ENCODE measurements at regions not wholly inside any gene's neighbourhood (a gene's known extent, or its start where the extent isn't known, plus 50 kb on each side); places are given as distances from the start of the nearest gene placed in this dataset.

- Histone ChIP-seq H3K9me3 (no peaks in the 10 kb centered on the region), H3K27ac (ENCODE audit: low read length) (no peak overlapping the region), H3K4me1 (ENCODE audit: control insufficient read depth in 1 of 2, extremely low read depth in 1 of 2, insufficient read depth in 2 of 2, low read length in 2 of 2) (no peaks in the 10 kb centered on the region), H3K4me3 (ENCODE audit: control insufficient read depth in 1 of 2, extremely low read depth in 1 of 2, low read length in 1 of 2) (no peak overlapping the region), H3K36me3 (ENCODE audit: control insufficient read depth in 2 of 2, extremely low read depth in 1 of 2, insufficient read depth in 1 of 2, low read length in 1 of 2) (no peaks in the 10 kb centered on the region), H3K27me3 (replicated peaks in 1 of 2; ENCODE audit: control insufficient read depth in 2 of 2, extremely low read depth in 1 of 2, insufficient read depth in 2 of 2, low read length in 1 of 2) (no peaks in the 10 kb centered on the region)
- ATAC-seq (replicated peaks in 1 of 4) (no peak), DNase-seq (no peak)
- no peaks in the 10 kb centered on the region for H3K36me3 Mint-ChIP-seq
- H3K27ac Mint-ChIP-seq = no peak overlapping the region
- peaks cover 12 to 33% (median 15%) of the 10 kb centered on the region in 3 donors for H3K9me3 Mint-ChIP-seq
- H3K27me3 Mint-ChIP-seq = no peaks in the 10 kb centered on the region
- no peaks in the 10 kb centered on the region for H3K4me1 Mint-ChIP-seq
- WGBS (ENCODE audit: insufficient coverage) = no CpG with 5 or more reads among the region's 2 CpGs
- ChIA-PET POLR2A (interaction anchor here in 1 of 2 donors (0.6 kb wide), 1 partner anchor 14 kb away, joined by 3 read pairs; no protein-coding TSS in a partner anchor), CTCF (no interaction called here)
- H3K4me3 Mint-ChIP-seq = no peak overlapping the region
Measured at GRCh38 chr11:29018631-29019030, 910.4 kb downstream of the METTL15 start.

DNA sequence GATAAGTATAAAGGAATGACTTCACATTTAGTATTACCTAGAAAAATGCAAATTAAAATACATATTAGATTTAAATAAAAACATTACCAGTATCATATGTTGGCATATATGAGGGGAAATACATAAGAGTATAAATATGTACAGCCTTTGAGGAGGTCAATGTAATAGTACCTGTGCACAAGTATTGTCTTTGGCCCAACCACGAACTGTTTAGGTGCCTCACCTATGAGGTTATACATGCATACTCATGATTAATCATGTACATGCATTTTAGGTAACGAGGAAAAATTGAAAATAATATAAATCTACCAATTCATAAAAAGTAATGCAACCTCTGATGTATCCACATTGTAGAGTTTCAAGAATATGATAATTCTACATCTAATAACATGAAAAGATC lies 909.8 kb downstream of the METTL15 start:
- no peaks in the 10 kb centered on the region for H3K27me3 Mint-ChIP-seq
- no peak overlapping the region for H3K27ac Mint-ChIP-seq
- no CpG with 5 or more reads among the region's 2 CpGs for WGBS (ENCODE audit: insufficient coverage)
- POLR2A ChIA-PET = no interaction called here
- H3K36me3 Mint-ChIP-seq = no peaks in the 10 kb centered on the region
- no peaks in the 10 kb centered on the region for H3K4me1 ChIP-seq (ENCODE audit: control insufficient read depth in 1 of 2, extremely low read depth in 1 of 2, insufficient read depth in 2 of 2, low read length in 2 of 2)
- CTCF ChIA-PET = no interaction called here
- peaks cover 10 to 29% (median 15%) of the 10 kb centered on the region in 3 donors for H3K9me3 Mint-ChIP-seq
- DNase-seq (no peak), ATAC-seq (replicated peaks in 1 of 4) (no peak)
- no peaks in the 10 kb centered on the region for H3K4me1 Mint-ChIP-seq
- no peak overlapping the region for H3K27ac ChIP-seq (ENCODE audit: low read length)
- no peaks in the 10 kb centered on the region for H3K27me3 ChIP-seq (replicated peaks in 1 of 2; ENCODE audit: control insufficient read depth in 2 of 2, extremely low read depth in 1 of 2, insufficient read depth in 2 of 2, low read length in 1 of 2)
- H3K36me3 ChIP-seq (ENCODE audit: control insufficient read depth in 2 of 2, extremely low read depth in 1 of 2, insufficient read depth in 1 of 2, low read length in 1 of 2) = no peaks in the 10 kb centered on the region
- H3K4me3 Mint-ChIP-seq = no peak overlapping the region
- no peak overlapping the region for H3K4me3 ChIP-seq (ENCODE audit: control insufficient read depth in 1 of 2, extremely low read depth in 1 of 2, low read length in 1 of 2)
- no peaks in the 10 kb centered on the region for H3K9me3 ChIP-seq

DNA sequence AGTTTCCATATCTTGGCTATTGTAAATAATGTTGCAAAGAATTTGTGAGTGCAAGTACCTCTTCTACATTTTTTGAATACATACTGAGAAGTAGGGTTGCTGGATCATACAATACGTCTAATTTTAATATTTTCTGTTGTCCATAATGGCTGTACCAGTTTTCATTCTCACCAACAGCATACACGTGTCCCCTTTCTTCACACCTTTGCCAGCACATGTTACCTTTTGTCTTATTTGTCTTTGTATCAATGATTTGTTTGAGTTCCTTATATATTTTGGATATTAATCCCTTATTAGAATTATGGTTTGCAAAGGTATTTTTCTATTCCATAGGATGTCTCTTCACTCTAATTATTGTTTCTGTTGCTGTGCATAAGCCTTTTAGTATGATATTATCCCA lies 904.3 kb downstream of the METTL15 start:
- H3K27ac Mint-ChIP-seq = no peak overlapping the region
- Histone ChIP-seq H3K4me3 (ENCODE audit: control insufficient read depth in 1 of 2, extremely low read depth in 1 of 2, low read length in 1 of 2) (no peak overlapping the region), H3K27me3 (replicated peaks in 1 of 2; ENCODE audit: control insufficient read depth in 2 of 2, extremely low read depth in 1 of 2, insufficient read depth in 2 of 2, low read length in 1 of 2) (no peaks in the 10 kb centered on the region), H3K4me1 (ENCODE audit: control insufficient read depth in 1 of 2, extremely low read depth in 1 of 2, insufficient read depth in 2 of 2, low read length in 2 of 2) (no peaks in the 10 kb centered on the region), H3K27ac (ENCODE audit: low read length) (no peak overlapping the region), H3K9me3 (no peaks in the 10 kb centered on the region), H3K36me3 (ENCODE audit: control insufficient read depth in 2 of 2, extremely low read depth in 1 of 2, insufficient read depth in 1 of 2, low read length in 1 of 2) (no peaks in the 10 kb centered on the region)
- H3K36me3 Mint-ChIP-seq = no peaks in the 10 kb centered on the region
- ChIA-PET CTCF (no interaction called here), POLR2A (no interaction called here)
- no peaks in the 10 kb centered on the region for H3K27me3 Mint-ChIP-seq
- no peak overlapping the region for H3K4me3 Mint-ChIP-seq
- peaks cover 9 to 15% (median 14%) of the 10 kb centered on the region in 3 donors for H3K9me3 Mint-ChIP-seq
- ATAC-seq (replicated peaks in 1 of 4) (no peak), DNase-seq (no peak)
- no peaks in the 10 kb centered on the region for H3K4me1 Mint-ChIP-seq
- no CpG with 5 or more reads among the region's 2 CpGs for WGBS (ENCODE audit: insufficient coverage)

- ChIA-PET POLR2A (no interaction called here), CTCF (no interaction called here)
- no peak overlapping the region for H3K4me3 Mint-ChIP-seq
- no peaks in the 10 kb centered on the region for H3K4me1 Mint-ChIP-seq
- no peaks in the 10 kb centered on the region for H3K9me3 ChIP-seq
- no peak overlapping the region for H3K4me3 ChIP-seq (ENCODE audit: control insufficient read depth in 1 of 2, extremely low read depth in 1 of 2, low read length in 1 of 2)
- no peak overlapping the region for H3K27ac ChIP-seq (ENCODE audit: low read length)
- peaks cover 6 to 18% (median 13%) of the 10 kb centered on the region in 3 donors for H3K9me3 Mint-ChIP-seq
- no peak overlapping the region for H3K27ac Mint-ChIP-seq
- H3K36me3 Mint-ChIP-seq = no peaks in the 10 kb centered on the region
- DNase-seq = no peak
- no peak for ATAC-seq (replicated peaks in 1 of 4)
- H3K27me3 Mint-ChIP-seq = no peaks in the 10 kb centered on the region
- no peaks in the 10 kb centered on the region for H3K36me3 ChIP-seq (ENCODE audit: control insufficient read depth in 2 of 2, extremely low read depth in 1 of 2, insufficient read depth in 1 of 2, low read length in 1 of 2)
- H3K4me1 ChIP-seq (ENCODE audit: control insufficient read depth in 1 of 2, extremely low read depth in 1 of 2, insufficient read depth in 2 of 2, low read length in 2 of 2) = no peaks in the 10 kb centered on the region
- H3K27me3 ChIP-seq (replicated peaks in 1 of 2; ENCODE audit: control insufficient read depth in 2 of 2, extremely low read depth in 1 of 2, insufficient read depth in 2 of 2, low read length in 1 of 2) = no peaks in the 10 kb centered on the region
Measured at GRCh38 chr11:29009426-29009825, 901.2 kb downstream of the METTL15 start.

DNA sequence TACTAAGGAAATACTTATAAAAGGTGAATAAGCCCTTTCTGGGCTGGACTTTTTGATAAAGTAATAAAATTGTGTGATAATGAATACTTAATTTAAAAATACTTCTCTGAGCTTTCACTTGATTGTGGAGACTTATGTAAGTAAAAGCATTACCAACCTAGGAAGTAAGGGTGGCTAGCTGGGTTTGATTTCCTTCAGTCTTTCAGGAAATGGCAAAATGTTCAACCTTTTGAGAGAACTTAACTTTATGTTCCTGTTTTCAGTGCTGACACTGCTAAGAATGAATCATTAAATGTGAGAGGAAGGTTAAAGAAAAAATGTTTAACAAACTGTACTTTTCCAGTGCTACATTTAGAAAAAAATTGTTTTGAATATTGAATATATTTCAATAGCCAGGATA lies 900.3 kb downstream of the METTL15 start:
- Histone ChIP-seq H3K4me1 (ENCODE audit: control insufficient read depth in 1 of 2, extremely low read depth in 1 of 2, insufficient read depth in 2 of 2, low read length in 2 of 2) (no peaks in the 10 kb centered on the region), H3K27ac (ENCODE audit: low read length) (no peak overlapping the region), H3K27me3 (replicated peaks in 1 of 2; ENCODE audit: control insufficient read depth in 2 of 2, extremely low read depth in 1 of 2, insufficient read depth in 2 of 2, low read length in 1 of 2) (no peaks in the 10 kb centered on the region), H3K9me3 (no peaks in the 10 kb centered on the region), H3K36me3 (ENCODE audit: control insufficient read depth in 2 of 2, extremely low read depth in 1 of 2, insufficient read depth in 1 of 2, low read length in 1 of 2) (no peaks in the 10 kb centered on the region), H3K4me3 (ENCODE audit: control insufficient read depth in 1 of 2, extremely low read depth in 1 of 2, low read length in 1 of 2) (no peak overlapping the region)
- peaks cover 9 to 18% (median 13%) of the 10 kb centered on the region in 3 donors for H3K9me3 Mint-ChIP-seq
- no peaks in the 10 kb centered on the region for H3K27me3 Mint-ChIP-seq
- DNase-seq = no peak
- ChIA-PET CTCF (no interaction called here), POLR2A (no interaction called here)
- no peak for ATAC-seq (replicated peaks in 1 of 4)
- no peaks in the 10 kb centered on the region for H3K4me1 Mint-ChIP-seq
- no peak overlapping the region for H3K27ac Mint-ChIP-seq
- no peaks in the 10 kb centered on the region for H3K36me3 Mint-ChIP-seq
- no peak overlapping the region for H3K4me3 Mint-ChIP-seq

DNA sequence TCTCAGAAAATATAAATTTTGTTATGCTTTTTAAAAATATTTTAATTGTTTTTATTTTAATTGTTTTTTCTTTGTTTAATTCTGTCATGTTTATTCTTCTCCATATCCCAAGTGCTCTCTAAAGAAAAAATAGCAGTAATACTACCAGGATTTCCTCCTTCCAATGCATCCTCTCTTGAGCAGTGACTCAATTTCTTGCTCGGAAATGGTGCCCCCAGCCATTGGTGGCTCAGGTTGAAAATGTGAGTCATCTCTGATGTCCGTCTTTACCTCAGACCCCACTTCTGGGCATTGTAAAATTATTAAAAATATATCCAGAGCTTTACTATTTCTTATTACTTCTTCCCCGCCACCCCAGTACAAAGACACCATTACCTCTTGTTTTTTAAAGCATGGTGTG lies 898.5 kb downstream of the METTL15 start:
- DNase-seq = no peak
- H3K4me1 ChIP-seq (ENCODE audit: control insufficient read depth in 1 of 2, extremely low read depth in 1 of 2, insufficient read depth in 2 of 2, low read length in 2 of 2) = no peaks in the 10 kb centered on the region
- Mint-ChIP-seq H3K4me3 (no peak overlapping the region), H3K27me3 (no peaks in the 10 kb centered on the region), H3K27ac (no peak overlapping the region), H3K4me1 (no peaks in the 10 kb centered on the region), H3K36me3 (no peaks in the 10 kb centered on the region), H3K9me3 (peaks cover 4 to 18% (median 5%) of the 10 kb centered on the region in 3 donors)
- no peaks in the 10 kb centered on the region for H3K9me3 ChIP-seq
- H3K36me3 ChIP-seq (ENCODE audit: control insufficient read depth in 2 of 2, extremely low read depth in 1 of 2, insufficient read depth in 1 of 2, low read length in 1 of 2) = no peaks in the 10 kb centered on the region
- no peaks in the 10 kb centered on the region for H3K27me3 ChIP-seq (replicated peaks in 1 of 2; ENCODE audit: control insufficient read depth in 2 of 2, extremely low read depth in 1 of 2, insufficient read depth in 2 of 2, low read length in 1 of 2)
- ChIA-PET POLR2A (no interaction called here), CTCF (no interaction called here)
- no CpG with 5 or more reads among the region's 3 CpGs for WGBS (ENCODE audit: insufficient coverage)
- H3K4me3 ChIP-seq (ENCODE audit: control insufficient read depth in 1 of 2, extremely low read depth in 1 of 2, low read length in 1 of 2) = no peak overlapping the region
- ATAC-seq (replicated peaks in 1 of 4) = no peak
- H3K27ac ChIP-seq (ENCODE audit: low read length) = no peak overlapping the region

DNA sequence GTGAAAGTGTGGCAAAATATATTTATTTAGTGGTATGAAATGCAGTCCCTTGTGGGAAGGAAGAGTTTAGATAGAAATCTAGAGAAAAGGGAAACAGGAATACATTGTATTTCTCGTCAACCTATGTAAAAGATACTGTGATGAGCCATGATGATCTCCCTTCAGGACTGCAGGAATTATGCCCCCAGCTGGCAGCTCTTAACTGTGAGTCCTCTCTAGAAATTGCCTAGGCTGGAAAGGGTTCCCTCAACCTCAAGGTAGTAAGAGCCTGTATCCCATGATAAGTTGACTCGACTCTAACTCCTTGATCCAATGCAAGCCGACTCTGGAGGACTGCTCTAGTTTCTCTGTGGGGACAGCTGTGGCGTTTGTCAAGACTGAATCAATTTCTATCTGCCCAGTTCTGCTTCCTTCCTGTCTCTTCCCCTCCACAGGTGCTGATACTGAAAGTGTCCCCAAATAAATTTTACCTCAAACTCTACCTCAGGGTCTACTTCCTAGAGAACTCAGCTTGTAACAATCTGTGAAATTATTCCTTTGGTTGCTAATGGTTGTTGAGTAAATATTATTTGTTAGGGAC lies 897.3 kb downstream of the METTL15 start:
- Mint-ChIP-seq H3K27me3 (no peaks in the 10 kb centered on the region), H3K4me1 (no peaks in the 10 kb centered on the region), H3K27ac (no peak overlapping the region), H3K36me3 (no peaks in the 10 kb centered on the region), H3K4me3 (no peak overlapping the region), H3K9me3 (peaks cover 4 to 18% (median 6%) of the 10 kb centered on the region in 3 donors)
- Histone ChIP-seq H3K4me1 (ENCODE audit: control insufficient read depth in 1 of 2, extremely low read depth in 1 of 2, insufficient read depth in 2 of 2, low read length in 2 of 2) (no peaks in the 10 kb centered on the region), H3K4me3 (ENCODE audit: control insufficient read depth in 1 of 2, extremely low read depth in 1 of 2, low read length in 1 of 2) (no peak overlapping the region), H3K27ac (ENCODE audit: low read length) (no peak overlapping the region), H3K9me3 (no peaks in the 10 kb centered on the region), H3K36me3 (ENCODE audit: control insufficient read depth in 2 of 2, extremely low read depth in 1 of 2, insufficient read depth in 1 of 2, low read length in 1 of 2) (no peaks in the 10 kb centered on the region), H3K27me3 (replicated peaks in 1 of 2; ENCODE audit: control insufficient read depth in 2 of 2, extremely low read depth in 1 of 2, insufficient read depth in 2 of 2, low read length in 1 of 2) (no peaks in the 10 kb centered on the region)
- ATAC-seq (replicated peaks in 1 of 4) (no peak), DNase-seq (no peak)
- ChIA-PET CTCF (no interaction called here), POLR2A (interaction anchor here in 1 of 2 donors (0.6 kb wide), 1 partner anchor 13 kb away, joined by 3 read pairs; no protein-coding TSS in a partner anchor)
- 73% methylated on average over 2 of the region's 4 CpGs for WGBS (ENCODE audit: insufficient coverage)
